ENCODE measurements at regions not wholly inside any gene's neighbourhood (a gene's known extent, or its start where the extent isn't known, plus 50 kb on each side); places are given as distances from the start of the nearest gene placed in this dataset.

- Mint-ChIP-seq H3K4me1 (no peaks in the 10 kb centered on the region), H3K4me3 (no peak overlapping the region), H3K36me3 (no peaks in the 10 kb centered on the region), H3K9me3 (no peaks in the 10 kb centered on the region), H3K27ac (no peak overlapping the region), H3K27me3 (peaks cover 11% of the 10 kb centered on the region)
- ATAC-seq, result no peak
These were observed 215.3 kb upstream of the FOXD3 start for GRCh38 chr1:63107066-63107465.

GRCh38 chr1:63108206-63108605 lies 214.2 kb upstream of the FOXD3 start:
- H3K9me3 Mint-ChIP-seq, result no peaks in the 10 kb centered on the region
- ATAC-seq, result no peak
- H3K4me3 Mint-ChIP-seq, result no peak overlapping the region
- no peaks in the 10 kb centered on the region for H3K36me3 Mint-ChIP-seq
- H3K27ac Mint-ChIP-seq, result no peak overlapping the region
- peaks cover 11% of the 10 kb centered on the region for H3K27me3 Mint-ChIP-seq
- no peaks in the 10 kb centered on the region for H3K4me1 Mint-ChIP-seq

- no peak overlapping the region for H3K27ac Mint-ChIP-seq
- ATAC-seq, result no peak
- H3K36me3 Mint-ChIP-seq, result no peaks in the 10 kb centered on the region
- H3K27me3 Mint-ChIP-seq, result peaks cover 13% of the 10 kb centered on the region
- H3K4me3 Mint-ChIP-seq, result no peak overlapping the region
- H3K4me1 Mint-ChIP-seq, result no peaks in the 10 kb centered on the region
- no peaks in the 10 kb centered on the region for H3K9me3 Mint-ChIP-seq
These were observed 210.0 kb upstream of the FOXD3 start for GRCh38 chr1:63112155-63112900.

- H3K4me1 Mint-ChIP-seq, result no peaks in the 10 kb centered on the region
- ATAC-seq, result no peak
- H3K27ac Mint-ChIP-seq, result no peak overlapping the region
- H3K4me3 Mint-ChIP-seq, result no peak overlapping the region
- H3K9me3 Mint-ChIP-seq, result no peaks in the 10 kb centered on the region
- H3K27me3 Mint-ChIP-seq, result peaks cover 13% of the 10 kb centered on the region
- no peaks in the 10 kb centered on the region for H3K36me3 Mint-ChIP-seq
These were observed 206.8 kb upstream of the FOXD3 start for GRCh38 chr1:63115527-63115926.

GRCh38 chr1:63116016-63116415 lies 206.4 kb upstream of the FOXD3 start:
- Mint-ChIP-seq H3K4me1 (no peaks in the 10 kb centered on the region), H3K9me3 (no peaks in the 10 kb centered on the region), H3K27ac (no peak overlapping the region), H3K36me3 (no peaks in the 10 kb centered on the region), H3K4me3 (no peak overlapping the region), H3K27me3 (peaks cover 13% of the 10 kb centered on the region)
- ATAC-seq, result no peak

- peaks cover 13% of the 10 kb centered on the region for H3K27me3 Mint-ChIP-seq
- no peak overlapping the region for H3K4me3 Mint-ChIP-seq
- no peaks in the 10 kb centered on the region for H3K36me3 Mint-ChIP-seq
- peaks cover 6% of the 10 kb centered on the region for H3K4me1 Mint-ChIP-seq
- H3K27ac Mint-ChIP-seq, result no peak overlapping the region
- no peak for ATAC-seq
- H3K9me3 Mint-ChIP-seq, result no peaks in the 10 kb centered on the region
These were observed 202.7 kb upstream of the FOXD3 start for GRCh38 chr1:63119575-63120155.

GRCh38 chr1:63122079-63122478 lies 200.3 kb upstream of the FOXD3 start:
- Mint-ChIP-seq H3K27ac (no peak overlapping the region), H3K9me3 (no peaks in the 10 kb centered on the region), H3K4me1 (peaks cover 6% of the 10 kb centered on the region), H3K4me3 (no peak overlapping the region), H3K36me3 (no peaks in the 10 kb centered on the region), H3K27me3 (no peaks in the 10 kb centered on the region)
- ATAC-seq, result peak; percentile 39

- Mint-ChIP-seq H3K4me3 (no peak overlapping the region), H3K4me1 (peaks cover 6% of the 10 kb centered on the region), H3K27me3 (no peaks in the 10 kb centered on the region), H3K9me3 (no peaks in the 10 kb centered on the region), H3K36me3 (no peaks in the 10 kb centered on the region), H3K27ac (no peak overlapping the region)
- no peak for ATAC-seq
These were observed 197.6 kb upstream of the FOXD3 start for GRCh38 chr1:63124666-63125191.

GRCh38 chr1:63126104-63126503 lies 196.3 kb upstream of the FOXD3 start:
- ATAC-seq, result no peak
- H3K27ac Mint-ChIP-seq, result no peak overlapping the region
- no peak overlapping the region for H3K4me3 Mint-ChIP-seq
- peaks cover 9% of the 10 kb centered on the region for H3K27me3 Mint-ChIP-seq
- H3K4me1 Mint-ChIP-seq, result peaks cover 6% of the 10 kb centered on the region
- no peaks in the 10 kb centered on the region for H3K9me3 Mint-ChIP-seq
- no peaks in the 10 kb centered on the region for H3K36me3 Mint-ChIP-seq

GRCh38 chr1:63127376-63127775 lies 195.0 kb upstream of the FOXD3 start:
- Mint-ChIP-seq H3K27me3 (peaks cover 16% of the 10 kb centered on the region), H3K4me3 (no peak overlapping the region), H3K9me3 (no peaks in the 10 kb centered on the region), H3K36me3 (no peaks in the 10 kb centered on the region), H3K4me1 (no peaks in the 10 kb centered on the region), H3K27ac (no peak overlapping the region)
- ATAC-seq, result no peak

- Mint-ChIP-seq H3K4me3 (no peak overlapping the region), H3K36me3 (no peaks in the 10 kb centered on the region), H3K27ac (no peak overlapping the region), H3K27me3 (peaks cover 20% of the 10 kb centered on the region), H3K9me3 (no peaks in the 10 kb centered on the region), H3K4me1 (no peaks in the 10 kb centered on the region)
- no peak for ATAC-seq
These were observed 193.8 kb upstream of the FOXD3 start for GRCh38 chr1:63128556-63128955.

GRCh38 chr1:63129184-63129583 lies 193.2 kb upstream of the FOXD3 start:
- no peaks in the 10 kb centered on the region for H3K4me1 Mint-ChIP-seq
- peaks cover 20% of the 10 kb centered on the region for H3K27me3 Mint-ChIP-seq
- ATAC-seq, result no peak
- H3K36me3 Mint-ChIP-seq, result no peaks in the 10 kb centered on the region
- H3K27ac Mint-ChIP-seq, result no peak overlapping the region
- no peaks in the 10 kb centered on the region for H3K9me3 Mint-ChIP-seq
- no peak overlapping the region for H3K4me3 Mint-ChIP-seq

GRCh38 chr1:63129855-63130254 lies 192.5 kb upstream of the FOXD3 start:
- ATAC-seq, result no peak
- H3K36me3 Mint-ChIP-seq, result no peaks in the 10 kb centered on the region
- H3K4me1 Mint-ChIP-seq, result no peaks in the 10 kb centered on the region
- H3K9me3 Mint-ChIP-seq, result no peaks in the 10 kb centered on the region
- H3K27ac Mint-ChIP-seq, result no peak overlapping the region
- H3K4me3 Mint-ChIP-seq, result no peak overlapping the region
- peaks cover 20% of the 10 kb centered on the region for H3K27me3 Mint-ChIP-seq

GRCh38 chr1:63134501-63135173 lies 187.7 kb upstream of the FOXD3 start:
- no peaks in the 10 kb centered on the region for H3K4me1 Mint-ChIP-seq
- no peak overlapping the region for H3K4me3 Mint-ChIP-seq
- no peak for ATAC-seq
- peaks cover 20% of the 10 kb centered on the region for H3K27me3 Mint-ChIP-seq
- H3K27ac Mint-ChIP-seq, result no peak overlapping the region
- H3K36me3 Mint-ChIP-seq, result no peaks in the 10 kb centered on the region
- H3K9me3 Mint-ChIP-seq, result no peaks in the 10 kb centered on the region

GRCh38 chr1:63135174-63135512 lies 187.2 kb upstream of the FOXD3 start:
- H3K4me3 Mint-ChIP-seq, result no peak overlapping the region
- no peaks in the 10 kb centered on the region for H3K36me3 Mint-ChIP-seq
- no peak overlapping the region for H3K27ac Mint-ChIP-seq
- no peak for ATAC-seq
- H3K9me3 Mint-ChIP-seq, result no peaks in the 10 kb centered on the region
- H3K4me1 Mint-ChIP-seq, result no peaks in the 10 kb centered on the region
- peaks cover 20% of the 10 kb centered on the region for H3K27me3 Mint-ChIP-seq

- no peak overlapping the region for H3K27ac Mint-ChIP-seq
These were observed 186.6 kb upstream of the FOXD3 start for GRCh38 chr1:63135801-63136200.

More at GRCh38 chr1:63135801-63136200, 186.6 kb upstream of the FOXD3 start:
- Mint-ChIP-seq H3K9me3 (no peaks in the 10 kb centered on the region), H3K36me3 (no peaks in the 10 kb centered on the region), H3K4me1 (no peaks in the 10 kb centered on the region), H3K27me3 (peaks cover 14% of the 10 kb centered on the region), H3K4me3 (no peak overlapping the region)
- ATAC-seq, result no peak
